SK-N-MC (cell line): ENCODE measurements at regions not wholly inside any gene's neighbourhood (a gene's known extent, or its start where the extent isn't known, plus 50 kb on each side); places are given as distances from the start of the nearest gene placed in this dataset.

ENCODE experiments used
- EZH2 ChIP-seq: fragments of 200-600 bp; sonication (generic); IDR thresholded peaks from one replicate; pipeline ENCODE4 v1.6.1; 2017; ENCODE audit warnings: antibody characterized with exemption
- FOXP2 ChIP-seq: optimal IDR thresholded peaks from 2 replicates; pipeline ENCODE3; 2011; ENCODE audit warnings: mild to moderate bottlenecking, moderate library complexity; ENCODE audit not compliant: insufficient read depth; ENCODE audit errors: extremely low read length, control extremely low read depth
- POLR2AphosphoS5 ChIP-seq: IDR thresholded peaks from 2 replicates; pipeline ENCODE4 v1.6.1; 2012; ENCODE audit warnings: mild to moderate bottlenecking, low read depth, low read length, borderline replicate concordance

- no peak for TF ChIP-seq POLR2AphosphoS5
- no peak for TF ChIP-seq EZH2
- no peak for TF ChIP-seq FOXP2
Measured at GRCh38 chr15:46872981-46873330, 844.3 kb upstream of the SEMA6D start.
